HL-60 (cell line): ENCODE measurements at regions not wholly inside any gene's neighbourhood (a gene's known extent, or its start where the extent isn't known, plus 50 kb on each side); places are given as distances from the start of the nearest gene placed in this dataset.

Experiments
- DNase-seq, 2 experiments: peaks; one replicate each; pipeline ENCODE4 v3.0.0-alpha.2; 2010 to 2020; ENCODE audit warnings: low read depth in 1 of 2, low spot score in 1 of 2
- H3K27ac ChIP-seq: fragments of 250-450 bp; sonication (Bioruptor Pico); replicated peaks from 2 replicates; pipeline ENCODE4 v1.5.1; 2020; ENCODE audit warnings: mild to moderate bottlenecking, moderate library complexity
- H3K27me3 ChIP-seq: fragments of 250-450 bp; sonication (Bioruptor Pico); 2 replicates; pipeline ENCODE4 v1.5.1; 2021; ENCODE audit warnings: mild to moderate bottlenecking, moderate library complexity; ENCODE audit not compliant: insufficient read depth, poor library complexity, severe bottlenecking
- H3K4me3 ChIP-seq: replicated peaks from 2 replicates; pipeline ENCODE4 v1.5.1; 2011; ENCODE audit warnings: mild to moderate bottlenecking, control low read depth, low read length; ENCODE audit not compliant: insufficient read depth
- GABPA ChIP-seq: IDR thresholded peaks from 2 replicates; pipeline ENCODE4 v1.6.1; 2012; ENCODE audit warnings: low read depth
- POLR2AphosphoS5 ChIP-seq: IDR thresholded peaks from 2 replicates; pipeline ENCODE4 v1.6.1; 2012; ENCODE audit warnings: low read depth
- REST ChIP-seq: IDR thresholded peaks from 2 replicates; pipeline ENCODE4 v1.6.1; 2012; ENCODE audit warnings: low read depth; ENCODE audit not compliant: insufficient replicate concordance
- SPI1 ChIP-seq: IDR thresholded peaks from 2 replicates; pipeline ENCODE4 v1.6.1; 2012; ENCODE audit warnings: low read depth, mild to moderate bottlenecking, borderline replicate concordance
- TF ChIP-seq, protein P1 (sequence below): IDR thresholded peaks from one replicate; pipeline ENCODE4 v1.5.1; 2011; ENCODE audit warnings: low read length, control low read depth, inconsistent platforms; ENCODE audit not compliant: insufficient read depth

GRCh38 chr16:17027488-17028129 is 443.2 kb downstream of the XYLT1 start:
- no peak for DNase-seq
- Histone ChIP-seq H3K4me3 (no peak overlapping the region), H3K27me3 (no peaks in the 10 kb centered on the region), H3K27ac (no peak overlapping the region)
- TF ChIP-seq POLR2AphosphoS5: no peak
- no peak for TF ChIP-seq REST

- TF ChIP-seq SPI1 (no peak), GABPA (no peak), POLR2AphosphoS5 (no peak), REST (no peak)
- TF ChIP-seq, protein P1, sequence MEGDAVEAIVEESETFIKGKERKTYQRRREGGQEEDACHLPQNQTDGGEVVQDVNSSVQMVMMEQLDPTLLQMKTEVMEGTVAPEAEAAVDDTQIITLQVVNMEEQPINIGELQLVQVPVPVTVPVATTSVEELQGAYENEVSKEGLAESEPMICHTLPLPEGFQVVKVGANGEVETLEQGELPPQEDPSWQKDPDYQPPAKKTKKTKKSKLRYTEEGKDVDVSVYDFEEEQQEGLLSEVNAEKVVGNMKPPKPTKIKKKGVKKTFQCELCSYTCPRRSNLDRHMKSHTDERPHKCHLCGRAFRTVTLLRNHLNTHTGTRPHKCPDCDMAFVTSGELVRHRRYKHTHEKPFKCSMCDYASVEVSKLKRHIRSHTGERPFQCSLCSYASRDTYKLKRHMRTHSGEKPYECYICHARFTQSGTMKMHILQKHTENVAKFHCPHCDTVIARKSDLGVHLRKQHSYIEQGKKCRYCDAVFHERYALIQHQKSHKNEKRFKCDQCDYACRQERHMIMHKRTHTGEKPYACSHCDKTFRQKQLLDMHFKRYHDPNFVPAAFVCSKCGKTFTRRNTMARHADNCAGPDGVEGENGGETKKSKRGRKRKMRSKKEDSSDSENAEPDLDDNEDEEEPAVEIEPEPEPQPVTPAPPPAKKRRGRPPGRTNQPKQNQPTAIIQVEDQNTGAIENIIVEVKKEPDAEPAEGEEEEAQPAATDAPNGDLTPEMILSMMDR: no peak
- Histone ChIP-seq H3K27ac (no peak overlapping the region), H3K4me3 (no peak overlapping the region), H3K27me3 (no peaks in the 10 kb centered on the region)
- no peak for DNase-seq
Observed at GRCh38 chr16:17029602-17030350, 441.0 kb downstream of the XYLT1 start.

GRCh38 chr16:17031484-17032268 is 439.1 kb downstream of the XYLT1 start:
- no peaks in the 10 kb centered on the region for H3K27me3 ChIP-seq
- no peak overlapping the region for H3K4me3 ChIP-seq
- no peak overlapping the region for H3K27ac ChIP-seq
- TF ChIP-seq SPI1 (no peak), GABPA (no peak), REST (no peak), POLR2AphosphoS5 (no peak)
- TF ChIP-seq, protein P1: no peak
- no peak for DNase-seq
